Brain microvascular endothelial cell (primary cell): ENCODE measurements at regions not wholly inside any gene's neighbourhood (a gene's known extent, or its start where the extent isn't known, plus 50 kb on each side); places are given as distances from the start of the nearest gene placed in this dataset.

Experiments used
- DNase-seq: peaks from one replicate; pipeline ENCODE4 v3.0.0-alpha.2; 2020
- H3K27ac ChIP-seq: fragments of 250-450 bp; sonication (Bioruptor Pico); 2 replicates; pipeline ENCODE4 v1.5.1; 2020; ENCODE audit warnings: mild to moderate bottlenecking, moderate library complexity
- H3K27me3 ChIP-seq: fragments of 250-450 bp; sonication (Bioruptor Pico); replicated peaks from 2 replicates; pipeline ENCODE4 v1.5.1; 2020; ENCODE audit warnings: mild to moderate bottlenecking
- H3K36me3 ChIP-seq: fragments of 250-450 bp; sonication (Bioruptor Pico); replicated peaks from 2 replicates; pipeline ENCODE4 v1.5.1; 2020; ENCODE audit warnings: mild to moderate bottlenecking
- H3K4me3 ChIP-seq: 2 replicates; pipeline ENCODE4 v1.5.1; 2011; ENCODE audit warnings: low read depth, mild to moderate bottlenecking, control low read depth, low read length, moderate library complexity
- CTCF ChIP-seq: IDR thresholded peaks from 2 replicates; pipeline ENCODE4 v1.5.1; 2011; ENCODE audit warnings: low read depth, mild to moderate bottlenecking, moderate library complexity, low read length, control low read depth, inconsistent platforms; ENCODE audit errors: missing control alignments
- in situ Hi-C: cut with HindIII; loops from 2 replicates; pipeline ENCODE4 v1.10.0; 2017; ENCODE audit warnings: low sequenced_read_pairs, low pct_ligation_motif_present

GRCh38 chr5:74282490-74282889 is 358.0 kb downstream of the ENC1 start:
- in situ Hi-C loops, result no loop called here
- DNase-seq, result no peak
- no peak overlapping the region for H3K4me3 ChIP-seq
- H3K36me3 ChIP-seq, result no peaks in the 10 kb centered on the region
- TF ChIP-seq CTCF, result no peak
- H3K27ac ChIP-seq, result no peak overlapping the region
- no peaks in the 10 kb centered on the region for H3K27me3 ChIP-seq

- no peaks in the 10 kb centered on the region for H3K27me3 ChIP-seq
- H3K36me3 ChIP-seq, result no peaks in the 10 kb centered on the region
These were observed 359.4 kb downstream of the ENC1 start for GRCh38 chr5:74281166-74281565.

GRCh38 chr5:74280306-74280705 is 360.2 kb downstream of the ENC1 start:
- no peak for DNase-seq
- Histone ChIP-seq H3K4me3 (no peak overlapping the region), H3K36me3 (no peaks in the 10 kb centered on the region), H3K27me3 (no peaks in the 10 kb centered on the region), H3K27ac (no peak overlapping the region)
- in situ Hi-C loops, result no loop called here
- TF ChIP-seq CTCF, result no peak

More at GRCh38 chr5:74281166-74281565, 359.4 kb downstream of the ENC1 start:
- no peak for DNase-seq
- in situ Hi-C loops, result no loop called here
- H3K27ac ChIP-seq, result no peak overlapping the region
- TF ChIP-seq CTCF, result no peak
- H3K4me3 ChIP-seq, result no peak overlapping the region

GRCh38 chr5:74279244-74279643 is 361.3 kb downstream of the ENC1 start:
- no peak overlapping the region for H3K27ac ChIP-seq
- no peaks in the 10 kb centered on the region for H3K36me3 ChIP-seq
- H3K4me3 ChIP-seq, result no peak overlapping the region
- in situ Hi-C loops, result no loop called here
- H3K27me3 ChIP-seq, result no peaks in the 10 kb centered on the region
- DNase-seq, result no peak
- no peak for TF ChIP-seq CTCF

- no peak overlapping the region for H3K4me3 ChIP-seq
- no peak overlapping the region for H3K27ac ChIP-seq
- no peaks in the 10 kb centered on the region for H3K27me3 ChIP-seq
- no peak for DNase-seq
- in situ Hi-C loops, result no loop called here
- no peak for TF ChIP-seq CTCF
- H3K36me3 ChIP-seq, result no peaks in the 10 kb centered on the region
These were observed 363.1 kb downstream of the ENC1 start for GRCh38 chr5:74277418-74277817.

GRCh38 chr5:74275171-74275992 is 365.1 kb downstream of the ENC1 start:
- Histone ChIP-seq H3K4me3 (no peak overlapping the region), H3K27ac (no peak overlapping the region), H3K36me3 (no peaks in the 10 kb centered on the region), H3K27me3 (no peaks in the 10 kb centered on the region)
- DNase-seq, result no peak
- TF ChIP-seq CTCF, result no peak
- in situ Hi-C loops, result no loop called here
